MCF 10A (cell line): ENCODE measurements at regions not wholly inside any gene's neighbourhood (a gene's known extent, or its start where the extent isn't known, plus 50 kb on each side); places are given as distances from the start of the nearest gene placed in this dataset.

ENCODE experiments used
- BruUV-seq: library from RNA; stranded (reverse); fragments of 400-500 nt; replicated peaks from 2 replicates; lab custom pipeline; 2021; lab: Mats Ljungman, UMichigan
- CTCF ChIA-PET: fragments of 300-600 bp; sonication (Branson Sonifier 250); formaldehyde crosslinking; extraction: SDS; loops from one replicate; lab custom pipeline; 2021; ENCODE audit warnings: antibody characterized with exemption, inconsistent platforms; lab: Yijun Ruan, JAX
- POLR2A ChIA-PET: fragments of 300-600, 350-650 bp; sonication (Branson Sonifier 250); formaldehyde crosslinking; extraction: SDS; loops from one replicate; lab custom pipeline; 2020; ENCODE audit warnings: antibody characterized with exemption, inconsistent platforms; lab: Yijun Ruan, JAX
- DNase-seq: peaks from one replicate; pipeline ENCODE4 v3.0.0-alpha.2; 2018; ENCODE audit not compliant: unreplicated experiment
- H3K27ac Mint-ChIP-seq: one replicate; pipeline ENCODE4 v1.8.0; 2022; ENCODE audit warnings: mild to moderate bottlenecking, low read depth, mixed read lengths; ENCODE audit not compliant: unreplicated experiment
- H3K27me3 Mint-ChIP-seq: one replicate; pipeline ENCODE4 v1.8.0; 2022; ENCODE audit warnings: mixed read lengths; ENCODE audit not compliant: insufficient read depth, unreplicated experiment
- H3K36me3 Mint-ChIP-seq: one replicate; pipeline ENCODE4 v1.8.0; 2022; ENCODE audit warnings: mild to moderate bottlenecking, moderate library complexity, mixed read lengths; ENCODE audit not compliant: insufficient read depth, unreplicated experiment
- H3K4me1 Mint-ChIP-seq: one replicate; pipeline ENCODE4 v1.8.0; 2022; ENCODE audit warnings: mixed read lengths; ENCODE audit not compliant: insufficient read depth, unreplicated experiment
- H3K4me3 Mint-ChIP-seq: one replicate; pipeline ENCODE4 v1.8.0; 2022; ENCODE audit warnings: mild to moderate bottlenecking, moderate library complexity, mixed read lengths; ENCODE audit not compliant: unreplicated experiment
- H3K9me3 Mint-ChIP-seq: one replicate; pipeline ENCODE4 v1.8.0; 2022; ENCODE audit warnings: mixed read lengths; ENCODE audit not compliant: unreplicated experiment
- CTCF ChIP-seq: fragments of 200-600 bp; IDR thresholded peaks from one replicate; pipeline ENCODE4 v1.8.0; 2022; ENCODE audit warnings: antibody characterized with exemption, mild to moderate bottlenecking; ENCODE audit not compliant: unreplicated experiment
- intact Hi-C: fragments of 100-400 bp; cut with micrococcal nuclease; formaldehyde crosslinking; loops from 2 replicates; pipeline ENCODE4 v1.14.1; 2022

DNA sequence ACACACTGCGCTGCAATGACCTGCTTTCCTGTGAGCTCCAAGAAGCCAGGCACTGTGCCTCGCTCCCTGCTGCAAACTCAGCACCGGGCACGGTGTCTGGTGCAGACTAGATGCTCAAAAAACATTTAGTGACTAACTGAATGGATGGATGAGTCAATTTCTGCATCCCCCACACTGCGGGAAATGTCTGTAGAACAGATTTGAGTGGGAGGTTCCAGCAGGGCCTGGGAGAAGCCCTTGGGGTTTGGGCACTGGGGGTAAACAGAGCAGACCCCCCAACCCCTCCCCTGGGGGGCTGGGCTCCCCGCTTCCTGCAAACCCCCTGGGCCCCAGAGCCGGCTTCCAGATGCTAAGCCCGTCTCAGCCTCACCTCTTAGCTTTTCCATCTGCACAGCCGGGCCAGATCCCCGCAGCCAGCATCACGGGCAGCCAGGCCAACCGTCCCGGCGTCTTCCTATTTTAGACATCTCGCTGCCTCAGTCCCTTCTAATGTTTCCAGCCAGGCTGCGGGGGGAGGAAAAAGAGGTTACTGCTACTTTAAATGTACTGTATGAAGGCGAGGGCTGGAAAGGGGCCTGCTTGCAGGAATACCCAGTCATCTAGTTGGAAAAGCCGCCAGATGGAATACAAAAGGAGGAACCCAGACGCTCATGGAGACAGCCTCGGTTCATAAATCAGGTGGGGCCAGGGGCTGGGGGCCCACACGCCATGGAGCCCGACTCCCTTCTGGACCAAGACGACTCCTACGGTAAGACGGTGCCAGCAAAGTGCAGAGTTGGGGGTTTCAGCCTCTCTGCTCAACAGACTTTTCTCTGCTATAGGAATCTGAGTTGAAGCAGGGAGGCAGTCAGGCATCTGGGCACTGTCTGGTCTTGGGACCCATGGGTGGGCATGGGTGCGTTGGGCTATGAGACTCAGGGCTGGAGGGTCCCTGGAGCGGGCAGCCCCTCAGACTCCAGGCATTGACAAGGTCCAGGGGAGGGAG, 67.1 kb upstream of the GGTA1 start:
- no TSS peak for BruUV-seq
- no peaks in the 10 kb centered on the region for H3K9me3 Mint-ChIP-seq

DNA sequence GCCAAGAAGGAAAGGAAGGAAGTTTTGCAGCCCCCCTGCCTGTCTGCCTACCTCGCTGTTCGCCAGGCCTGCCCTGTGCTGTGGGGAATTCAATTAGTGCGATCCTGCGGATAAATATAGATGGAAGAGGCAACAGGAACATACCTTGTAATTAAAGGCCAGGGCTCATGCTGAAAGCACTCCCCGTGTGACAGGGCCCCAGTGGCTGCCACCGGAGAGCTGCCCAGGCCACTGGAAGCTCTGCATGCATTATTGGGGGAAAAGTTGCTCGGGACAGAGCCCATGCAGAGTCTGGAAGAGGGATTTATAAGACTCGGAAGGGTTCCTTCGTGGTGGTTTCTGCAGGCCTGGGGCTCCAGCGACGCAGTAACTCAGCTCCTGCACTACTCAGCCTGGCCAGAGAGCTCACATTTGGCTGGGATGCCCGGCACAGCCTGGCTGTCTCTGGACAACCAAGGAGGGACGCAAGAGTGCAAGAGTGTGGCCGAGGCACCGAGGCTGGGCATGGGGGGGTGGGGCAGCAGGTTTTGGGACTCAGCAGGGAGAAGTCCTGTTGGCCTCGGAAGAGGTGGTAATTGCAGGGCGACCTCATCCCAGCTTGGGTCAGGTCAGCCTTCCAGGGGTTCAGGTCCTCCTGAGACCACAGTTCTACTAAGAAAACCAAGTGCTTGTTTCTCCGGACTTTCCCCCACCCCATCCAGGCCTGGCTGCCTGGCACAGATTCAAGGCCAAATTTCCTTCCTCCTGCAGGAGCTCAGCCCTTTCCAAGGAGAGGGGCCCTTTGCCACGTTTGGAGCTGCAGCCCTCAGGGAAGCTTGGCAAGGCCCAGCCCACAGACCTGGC, 68.1 kb upstream of the GGTA1 start:
- H3K27ac Mint-ChIP-seq, result no peak overlapping the region
- H3K36me3 Mint-ChIP-seq, result no peaks in the 10 kb centered on the region
- intact Hi-C loops, result no loop called here
- no peak for DNase-seq
- no peak overlapping the region for H3K4me3 Mint-ChIP-seq
- CTCF ChIA-PET, result interaction anchor here (0.6 to 1.5 kb wide), 2 partner anchors 12 to 22 kb away, joined by 3 to 9 read pairs; no protein-coding TSS in a partner anchor
- no peak for TF ChIP-seq CTCF
- H3K27me3 Mint-ChIP-seq, result peaks cover 26% of the 10 kb centered on the region
- no peaks in the 10 kb centered on the region for H3K9me3 Mint-ChIP-seq
- POLR2A ChIA-PET, result no interaction called here
- no TSS peak for BruUV-seq
- peaks cover 5% of the 10 kb centered on the region for H3K4me1 Mint-ChIP-seq

More for the DNA sequence above, 67.1 kb upstream of the GGTA1 start:
- Mint-ChIP-seq H3K27ac (no peak overlapping the region), H3K4me1 (peaks cover 13% of the 10 kb centered on the region), H3K4me3 (no peak overlapping the region), H3K36me3 (no peaks in the 10 kb centered on the region), H3K27me3 (peaks cover 26% of the 10 kb centered on the region)
- ChIA-PET CTCF (interaction anchor here (0.6 kb wide), 2 partner anchors 21 kb away, joined by 3 read pairs; no protein-coding TSS in a partner anchor), POLR2A (no interaction called here)
- peak; percentile 20 for DNase-seq
- intact Hi-C loops, result no loop called here
- no peak for TF ChIP-seq CTCF

- DNase-seq, result peak; percentile 24
These were observed 69.0 kb upstream of the GGTA1 start for GRCh38 chr9:121568343-121569265.

More at GRCh38 chr9:121568343-121569265, 69.0 kb upstream of the GGTA1 start:
- POLR2A ChIA-PET, result interaction anchor here (0.6 kb wide), 1 partner anchor 42 kb away, joined by 3 read pairs; no protein-coding TSS in a partner anchor
- Mint-ChIP-seq H3K27ac (no peak overlapping the region), H3K36me3 (no peaks in the 10 kb centered on the region), H3K4me3 (no peak overlapping the region), H3K27me3 (peaks cover 26% of the 10 kb centered on the region), H3K9me3 (no peaks in the 10 kb centered on the region), H3K4me1 (peaks cover 5% of the 10 kb centered on the region)
- CTCF ChIA-PET, result interaction anchor here (1.5 kb wide), 1 partner anchor 13 kb away, joined by 9 read pairs; no protein-coding TSS in a partner anchor
- BruUV-seq, result no TSS peak
- intact Hi-C loops, result no loop called here
- TF ChIP-seq CTCF, result no peak
